HG02571 (cell line): ENCODE measurements at regions not wholly inside any gene's neighbourhood (a gene's known extent, or its start where the extent isn't known, plus 50 kb on each side); places are given as distances from the start of the nearest gene placed in this dataset.

Experiments
- ATAC-seq: cut with Tn5 transposase; IDR thresholded peaks from one replicate; pipeline ENCODE4 v1.9.1; 2021; ENCODE audit warnings: mild to moderate bottlenecking, moderate library complexity; ENCODE audit not compliant: unreplicated experiment

DNA sequence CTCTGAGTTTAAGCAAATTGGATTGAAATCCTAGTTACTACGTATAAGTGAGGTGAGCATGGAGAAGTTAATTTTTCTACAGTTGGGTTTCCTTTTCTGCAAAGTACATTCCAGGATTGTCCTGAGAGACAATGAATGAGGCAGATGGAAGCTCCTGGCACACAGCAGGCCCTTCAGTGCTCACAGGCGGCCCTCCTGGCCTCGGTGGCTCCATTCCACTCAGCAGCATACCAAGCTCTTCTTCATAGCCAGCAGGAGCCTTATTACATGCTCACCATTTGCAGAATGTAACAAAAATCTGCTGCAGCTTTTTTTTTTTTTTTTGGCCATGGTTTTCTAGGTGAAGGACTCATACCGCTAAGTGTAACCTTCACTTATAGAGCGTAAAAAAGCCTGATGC, 113.2 kb upstream of the FAM9B start:
- no peak for ATAC-seq

DNA sequence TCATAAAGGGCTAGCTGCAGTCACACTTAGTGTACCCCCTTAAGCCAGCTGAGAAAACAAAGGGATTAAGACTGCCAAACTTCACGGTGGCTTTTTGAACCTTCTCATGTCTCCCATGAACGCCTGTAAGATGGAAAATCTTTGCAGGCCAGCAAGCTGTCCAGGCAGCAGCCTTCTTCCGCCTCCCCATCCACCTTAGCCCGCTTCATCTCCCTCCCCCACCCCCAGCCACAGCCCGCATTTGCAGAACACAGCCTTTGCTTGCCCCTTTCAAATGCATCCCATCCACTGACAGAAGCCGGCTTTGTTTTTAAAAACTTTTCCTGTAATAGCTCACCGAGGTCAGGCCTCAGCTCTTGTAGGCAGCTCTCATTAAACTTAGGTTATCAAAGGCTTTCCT, 113.8 kb upstream of the FAM9B start:
- no peak for ATAC-seq

DNA sequence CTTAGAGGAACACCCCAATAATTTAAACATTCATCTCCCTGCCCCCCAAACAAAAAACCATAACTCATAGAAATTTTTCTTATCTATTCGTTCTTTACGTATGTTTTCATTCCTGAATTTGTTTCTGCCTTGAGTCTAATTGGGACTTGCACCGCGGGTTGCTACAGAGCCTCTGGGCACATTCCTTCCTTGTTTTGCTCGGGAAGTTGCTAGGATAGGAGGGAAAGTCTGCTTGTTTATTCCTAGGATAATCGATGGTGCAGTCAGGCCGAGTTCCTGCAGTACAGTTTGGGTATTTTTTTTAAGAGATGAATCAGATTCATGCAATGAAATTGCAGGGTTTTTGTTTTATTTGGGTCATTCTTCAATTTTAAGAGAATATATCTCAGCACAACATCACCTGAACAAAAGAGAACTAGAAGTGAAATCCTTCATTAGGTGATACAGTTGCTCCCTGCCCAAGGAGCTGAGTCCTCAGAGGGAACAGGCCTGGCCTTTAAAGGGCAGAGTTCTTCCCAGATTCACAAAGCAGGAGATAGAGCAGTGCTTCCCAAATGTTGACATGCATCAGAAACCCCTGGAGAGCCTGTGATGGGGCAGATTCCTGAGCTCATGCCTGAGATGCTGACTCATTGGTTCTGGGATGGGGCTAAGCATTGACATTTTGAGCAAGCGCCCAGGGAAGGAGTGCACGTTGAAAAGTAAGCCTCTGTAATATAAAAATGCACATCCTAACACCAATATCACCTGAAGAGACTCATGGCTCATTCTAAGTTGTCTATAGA, 114.9 kb upstream of the FAM9B start:
- no peak for ATAC-seq

DNA sequence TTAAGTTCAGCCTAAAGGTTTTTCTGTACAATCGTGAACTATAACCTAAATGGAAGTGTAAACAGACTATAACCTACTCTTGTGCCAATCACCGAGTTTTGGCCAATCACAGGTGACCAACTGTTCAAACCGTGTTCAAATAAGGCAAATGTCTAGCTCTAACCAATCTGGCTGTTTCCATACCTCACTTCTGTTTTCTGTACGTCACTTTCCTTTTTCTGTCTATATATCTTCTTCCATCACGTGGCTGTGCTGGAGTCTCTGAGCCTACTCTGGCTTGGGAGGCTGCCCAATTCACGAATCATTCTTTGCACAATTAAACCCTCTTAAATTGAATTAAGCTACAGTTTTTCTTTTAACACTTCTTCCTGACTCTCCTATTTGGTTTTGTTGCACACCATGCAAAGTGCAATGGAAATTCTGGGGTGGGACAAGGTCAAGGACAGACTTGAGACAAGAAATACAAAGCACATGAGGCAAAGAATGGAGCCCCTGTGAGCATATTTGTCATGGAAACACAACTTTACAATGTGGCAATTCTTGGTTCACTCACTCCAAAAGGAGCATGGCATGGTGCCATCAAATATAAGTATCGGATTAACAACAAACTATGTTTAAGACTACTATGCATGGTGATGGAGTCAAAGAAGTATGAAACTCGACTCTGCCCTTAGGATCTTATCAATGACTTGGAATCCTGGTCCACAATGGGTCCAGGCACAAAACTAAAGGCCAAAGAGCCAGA, 115.7 kb upstream of the FAM9B start:
- ATAC-seq: no peak

DNA sequence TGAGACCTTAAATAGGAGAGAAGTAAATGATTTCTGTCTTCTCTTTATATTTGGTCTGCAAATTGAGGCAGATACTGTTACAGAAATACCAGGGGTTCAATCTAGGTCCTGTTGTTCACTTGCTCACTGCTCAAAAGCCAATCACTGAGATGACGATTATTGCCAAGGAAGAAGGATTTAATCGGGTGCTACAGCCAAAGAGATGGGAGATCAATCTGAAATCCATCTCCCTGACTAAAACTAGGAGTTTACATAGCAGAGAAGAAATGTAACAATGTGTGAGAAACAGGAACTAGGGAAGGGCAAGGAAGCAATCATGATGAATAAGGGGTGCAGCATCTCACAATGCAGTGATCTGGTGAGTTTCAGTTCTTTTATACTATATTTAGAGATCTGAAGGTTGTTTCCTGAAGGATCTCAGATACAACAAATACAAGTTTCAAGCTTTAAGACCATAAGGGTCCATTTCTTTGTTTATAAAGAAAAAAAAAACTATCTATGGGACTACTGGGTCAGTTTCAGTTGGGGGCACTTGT, 117.9 kb upstream of the FAM9B start:
- ATAC-seq: no peak

DNA sequence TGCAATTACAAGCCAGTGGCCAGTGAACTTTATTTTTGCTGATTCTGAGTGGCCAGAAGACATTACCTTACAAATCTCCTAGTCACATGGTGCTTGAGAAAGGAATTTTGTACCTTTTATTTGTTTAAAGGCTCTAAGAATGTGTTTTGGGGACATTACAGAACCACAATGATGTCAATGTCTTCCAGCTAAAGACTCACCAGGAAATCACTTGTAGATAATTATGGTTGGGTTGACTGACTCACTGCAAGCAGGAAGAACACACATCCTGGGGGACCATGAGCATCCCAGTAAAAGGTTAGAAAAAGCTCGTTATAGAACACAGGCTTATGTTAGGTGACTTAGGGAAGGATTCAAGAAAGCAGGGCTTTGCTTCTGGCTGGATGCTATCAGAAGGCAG, 119.4 kb upstream of the FAM9B start:
- no peak for ATAC-seq

DNA sequence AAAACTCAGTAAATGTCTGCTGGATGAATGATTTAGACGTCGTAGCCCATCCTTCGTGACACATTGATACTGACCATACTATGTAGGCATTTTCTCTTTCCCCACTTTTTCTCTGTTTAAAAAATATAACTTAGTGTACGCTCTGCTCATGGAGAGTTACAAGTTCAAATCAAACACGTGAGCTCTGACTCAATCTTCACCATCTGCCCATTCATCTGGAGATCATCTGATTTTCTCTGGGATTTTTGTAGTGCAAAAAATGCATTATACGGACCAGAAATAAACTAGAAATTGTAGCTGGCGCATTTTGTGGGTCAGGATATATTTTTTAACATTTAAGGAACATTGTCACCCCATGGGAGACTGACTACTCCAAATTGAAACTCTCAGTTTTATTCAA, 124.7 kb upstream of the FAM9B start:
- ATAC-seq: no peak

DNA sequence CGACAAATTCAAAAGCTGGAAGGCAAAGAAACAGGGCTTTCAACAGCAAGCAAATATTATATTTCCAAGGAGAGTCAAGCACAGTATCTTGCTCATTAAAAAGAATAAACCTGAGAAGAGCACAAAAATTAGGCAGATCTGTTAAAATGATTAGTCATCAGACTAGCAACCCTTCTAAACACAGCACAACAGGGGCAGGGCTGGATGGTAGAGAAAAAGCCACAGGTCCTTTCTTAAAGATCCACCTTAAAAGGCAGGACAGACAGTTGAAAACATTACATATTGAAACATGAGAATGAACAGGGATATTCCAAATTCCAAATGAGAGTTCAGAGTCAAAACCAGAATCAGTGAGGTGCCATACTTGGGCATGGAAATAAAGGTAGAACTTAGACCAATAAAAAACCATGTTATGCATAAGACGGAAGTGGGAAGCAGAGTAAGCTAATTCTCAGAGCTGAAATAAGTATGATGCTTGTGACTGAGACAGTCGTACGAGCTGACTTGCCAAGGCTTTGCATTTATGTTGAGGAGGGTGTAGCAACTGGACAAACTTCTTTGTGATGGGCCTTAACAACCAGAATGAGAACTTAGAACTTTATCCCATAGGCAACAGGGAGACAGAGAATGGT, 126.9 kb upstream of the FAM9B start:
- ATAC-seq: no peak

DNA sequence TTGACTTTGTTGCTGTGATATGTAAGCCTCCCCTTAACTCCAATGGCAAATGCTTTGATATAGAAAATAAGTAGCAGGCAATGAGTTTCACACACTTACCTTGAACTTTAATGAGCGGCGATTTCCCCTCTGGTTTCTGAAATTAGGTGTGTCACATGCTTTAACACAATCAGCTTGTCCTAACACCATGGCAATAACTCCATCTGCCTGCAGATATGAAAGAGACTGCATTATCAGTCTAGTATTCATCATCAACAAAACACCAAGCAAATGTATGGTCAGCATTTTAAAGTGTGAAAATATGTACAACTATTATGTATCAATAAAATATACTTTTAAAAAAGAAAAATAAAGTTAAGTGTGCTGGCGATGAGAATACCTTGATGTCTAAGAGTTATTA, 128.8 kb upstream of the FAM9B start:
- no peak for ATAC-seq

DNA sequence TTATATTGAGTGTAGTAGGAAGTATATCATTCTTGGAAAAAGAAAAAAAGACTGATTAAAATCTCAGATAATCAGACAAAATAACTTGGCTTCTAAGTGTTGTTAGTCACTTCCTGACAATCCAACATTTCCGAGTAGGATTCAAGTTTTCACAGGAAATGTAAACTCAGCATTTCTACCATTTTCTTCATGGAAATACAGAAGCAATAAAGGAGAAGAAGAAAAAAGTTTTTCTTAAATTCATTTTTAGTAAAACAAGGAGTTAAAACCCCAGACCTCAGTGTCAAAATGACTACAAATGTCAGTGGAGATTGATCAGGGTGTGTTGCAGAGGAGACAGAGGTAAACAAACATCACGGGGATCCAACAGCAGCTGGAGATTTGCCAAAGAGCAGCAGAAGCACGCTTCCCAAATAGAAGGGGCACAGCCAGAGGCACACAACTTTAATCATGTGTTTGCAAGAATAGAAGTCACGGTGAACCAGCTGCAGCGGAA, 129.3 kb upstream of the FAM9B start:
- no peak for ATAC-seq

DNA sequence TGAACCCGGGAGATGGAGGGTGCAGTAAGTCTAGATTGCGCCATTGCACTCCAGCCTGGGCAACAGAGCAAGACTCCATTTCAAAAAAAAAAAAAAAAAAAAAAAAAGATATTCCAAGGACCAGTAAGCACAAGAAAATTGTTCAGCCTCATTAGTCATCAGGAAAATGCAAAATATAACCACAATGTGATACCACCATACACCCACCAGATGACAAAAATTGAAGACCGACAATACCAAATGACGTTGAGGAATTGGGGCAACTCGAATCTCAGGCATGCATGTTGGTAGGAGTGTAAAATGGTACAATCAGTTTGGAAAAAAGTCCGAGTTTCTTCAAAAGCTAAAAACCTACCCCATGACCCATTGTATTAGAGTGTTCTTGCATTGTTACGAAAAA, 130.2 kb upstream of the FAM9B start:
- ATAC-seq: no peak

DNA sequence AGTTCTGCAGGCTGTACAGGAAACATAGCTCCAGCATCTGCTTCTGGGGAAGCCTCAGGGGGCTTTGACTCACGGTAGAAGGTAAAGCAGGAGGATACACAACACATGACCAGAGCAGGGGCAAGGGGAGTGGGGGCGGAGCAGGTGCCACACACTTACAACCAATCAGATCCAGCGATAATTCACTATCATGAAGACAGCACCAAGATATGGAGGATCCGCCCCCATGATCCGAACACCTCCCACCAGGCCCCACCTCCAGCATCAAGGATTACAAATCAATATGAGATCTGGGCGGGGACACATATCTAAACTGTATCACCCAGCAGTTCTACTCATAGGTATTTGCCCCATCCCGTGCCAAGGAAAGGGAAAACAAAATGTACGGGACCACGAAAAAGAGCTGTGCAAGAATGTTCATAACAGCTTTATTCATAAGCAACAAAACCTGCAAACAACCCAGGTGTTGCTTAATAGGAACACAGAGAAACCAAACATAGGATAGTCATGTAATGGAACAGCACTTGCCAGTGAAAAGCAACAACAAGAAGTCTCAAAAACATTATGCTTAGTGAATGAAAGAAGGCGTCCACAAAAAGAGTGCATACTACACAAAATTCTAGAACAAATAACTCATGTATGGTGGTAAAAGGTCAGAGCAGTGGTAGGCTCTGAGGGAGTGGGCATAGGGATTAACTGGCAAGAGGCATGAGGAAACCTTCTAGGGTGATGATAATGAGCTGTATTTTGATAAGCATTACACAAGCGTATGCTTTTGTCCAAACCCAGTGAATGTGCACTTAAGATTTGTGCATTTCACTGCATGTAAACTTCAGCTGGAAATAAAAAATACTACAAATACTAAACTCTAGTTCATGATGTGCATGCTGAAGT, 130.9 kb upstream of the FAM9B start:
- ATAC-seq: no peak

DNA sequence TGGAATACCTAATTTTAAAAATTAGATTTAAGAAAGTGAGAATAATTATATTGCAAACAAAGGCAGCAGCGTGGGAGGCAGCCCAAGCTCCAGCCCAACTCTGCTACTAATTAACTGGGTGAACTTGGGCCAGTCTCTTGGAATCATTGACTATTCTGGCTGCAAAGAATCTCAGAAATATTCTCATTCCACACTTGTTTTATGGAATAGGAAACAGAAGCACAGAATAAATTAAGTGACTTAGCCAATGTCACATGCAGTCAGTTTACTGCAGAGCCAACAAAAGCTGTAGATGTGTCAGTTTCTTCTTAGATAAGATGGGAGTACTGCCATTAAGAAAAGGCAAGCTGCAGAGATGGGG, 132.6 kb upstream of the FAM9B start:
- no peak for ATAC-seq

DNA sequence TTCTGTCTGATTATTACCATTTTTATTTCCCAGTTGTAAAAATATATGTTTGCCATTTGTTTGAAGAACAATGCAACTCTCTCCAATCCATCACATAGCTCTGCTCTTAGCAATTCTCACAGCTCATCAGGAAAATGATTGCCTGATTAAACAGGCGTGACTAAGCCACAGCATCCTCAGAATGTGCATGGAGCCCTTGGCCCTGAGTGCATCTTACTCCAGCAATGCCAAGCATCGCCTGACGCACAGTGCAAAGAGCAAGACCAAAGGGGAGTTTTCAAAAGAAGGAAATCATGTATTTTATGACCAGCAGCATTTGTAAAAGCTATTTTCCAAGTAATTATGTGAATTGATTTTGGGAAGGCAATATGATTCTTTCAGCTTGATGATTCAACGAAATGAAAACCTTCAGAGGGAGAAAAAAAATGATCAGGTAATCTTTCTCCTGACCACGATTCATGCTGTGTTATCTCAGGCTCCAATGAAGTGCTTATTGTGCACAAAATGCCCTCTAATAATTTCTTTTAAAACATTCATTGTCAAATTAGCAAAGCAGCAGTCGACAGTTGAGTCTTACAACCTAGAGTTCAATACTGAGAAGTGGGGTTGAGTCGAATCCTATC, 138.0 kb upstream of the FAM9B start:
- no peak for ATAC-seq

DNA sequence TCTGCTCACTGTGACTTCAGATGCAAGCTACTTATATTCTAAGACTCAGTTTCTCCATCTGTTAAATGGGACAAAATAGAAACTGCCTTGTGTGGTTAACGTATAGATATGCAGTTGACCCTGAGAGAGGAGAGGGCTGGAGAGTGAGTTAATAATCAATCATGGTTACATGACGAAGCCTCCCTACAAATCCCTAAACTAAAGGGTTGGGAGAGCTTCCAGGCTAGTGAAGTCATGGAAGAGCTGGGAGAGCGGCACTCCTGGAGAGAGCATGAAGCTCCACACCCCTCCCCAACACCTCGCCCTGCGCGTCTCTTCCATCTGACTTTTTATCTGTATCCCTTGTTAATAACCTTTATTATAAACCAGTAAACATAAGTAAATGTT, 138.5 kb upstream of the FAM9B start:
- no peak for ATAC-seq

DNA sequence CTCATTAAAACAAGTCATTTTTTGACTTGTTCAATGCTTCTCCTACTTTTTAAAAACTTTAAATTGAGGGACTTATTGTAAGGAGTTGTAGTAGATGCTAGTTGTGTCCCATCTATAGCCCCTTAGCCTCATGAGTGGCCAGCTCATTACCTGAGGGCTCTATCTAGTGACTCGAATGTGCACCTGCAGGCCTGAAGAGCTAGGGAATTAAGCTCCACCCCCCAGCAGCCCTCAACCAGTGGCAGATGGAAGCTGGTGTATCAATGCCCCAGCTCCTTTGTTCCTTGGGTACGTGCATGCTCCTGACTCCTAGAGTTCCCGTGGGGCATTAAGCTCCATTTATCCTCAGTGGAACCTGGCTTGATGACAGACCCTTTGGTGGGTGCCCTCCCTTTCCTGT, 146.7 kb upstream of the FAM9B start:
- no peak for ATAC-seq

DNA sequence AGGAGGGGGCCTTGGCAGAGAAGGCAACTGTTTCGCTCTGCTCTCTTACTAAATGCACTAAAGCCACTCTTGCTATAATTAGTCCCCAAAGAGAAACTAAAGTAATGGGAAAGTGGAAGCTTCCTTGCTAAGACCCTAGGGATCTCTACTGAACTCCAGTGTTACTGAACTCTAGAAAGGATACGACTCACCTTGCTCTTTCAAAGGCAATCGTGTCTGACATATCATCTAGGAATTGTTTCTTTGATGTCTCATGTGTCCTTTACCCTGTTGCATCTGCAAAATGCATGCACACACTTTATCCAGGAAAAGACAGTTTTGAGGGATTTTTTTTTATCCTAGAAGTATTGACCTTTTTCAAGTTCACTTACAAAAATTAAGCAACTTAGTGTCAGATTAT, 148.1 kb upstream of the FAM9B start:
- no peak for ATAC-seq

DNA sequence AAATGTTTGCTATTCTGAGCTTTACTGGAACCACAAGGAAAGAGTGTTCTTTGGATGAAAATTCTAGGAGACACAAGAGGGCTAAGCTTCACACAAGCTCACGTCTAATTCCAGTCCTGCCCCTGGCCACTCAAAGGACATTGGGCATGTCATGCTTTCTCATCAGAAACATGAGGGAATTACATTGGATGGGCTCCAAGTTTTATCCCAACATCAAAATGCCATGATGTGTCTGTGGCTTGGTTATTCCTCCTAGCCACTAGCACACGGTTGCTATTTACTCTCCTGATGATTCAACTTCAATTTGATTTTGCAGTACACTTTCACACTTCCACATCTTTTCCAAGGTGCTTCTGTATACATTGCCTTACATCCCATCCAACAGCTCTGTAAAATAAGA, 149.6 kb upstream of the FAM9B start:
- no peak for ATAC-seq

DNA sequence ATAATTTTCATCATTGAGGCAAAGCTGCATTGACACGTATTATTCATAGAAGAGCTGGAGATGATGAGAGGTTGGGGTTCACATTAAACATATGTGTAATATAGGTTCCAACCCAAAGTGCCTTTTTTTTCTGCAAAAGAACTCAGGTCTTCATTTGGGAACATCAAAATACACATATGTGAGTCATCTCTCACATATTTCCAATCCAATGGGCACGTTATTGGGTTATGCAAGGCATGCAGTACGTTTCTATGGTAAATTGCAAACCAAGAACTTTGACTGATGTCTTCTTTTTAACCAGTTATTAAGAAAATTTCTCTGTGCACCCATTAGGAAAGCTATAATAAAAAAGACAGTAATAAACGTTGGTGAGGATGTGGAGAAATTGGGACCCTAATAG, 150.3 kb upstream of the FAM9B start:
- no peak for ATAC-seq

DNA sequence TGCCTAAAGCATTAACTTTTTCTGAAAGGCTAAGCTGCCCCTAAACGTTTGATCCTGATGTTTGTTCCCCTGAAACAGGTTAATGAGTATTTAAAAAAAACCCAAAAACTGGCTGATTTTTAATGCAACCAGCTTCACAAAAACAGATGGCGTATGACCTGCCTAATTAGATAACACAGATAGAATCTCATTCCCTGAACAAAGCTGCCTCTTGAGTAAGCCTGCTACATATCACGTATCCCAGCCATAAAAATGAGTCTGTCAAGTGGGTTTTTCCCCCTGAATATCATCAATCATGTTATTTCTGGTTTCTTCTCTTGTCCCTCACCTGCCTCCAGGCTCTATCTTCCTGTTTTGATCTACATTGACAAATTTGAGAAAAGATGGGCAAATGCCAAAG, 154.2 kb upstream of the FAM9B start:
- ATAC-seq: no peak
